Endothelial cell of umbilical vein (primary cell): ENCODE measurements at regions not wholly inside any gene's neighbourhood (a gene's known extent, or its start where the extent isn't known, plus 50 kb on each side); places are given as distances from the start of the nearest gene placed in this dataset.

Experiments used
- BruUV-seq: library from RNA; stranded (reverse); fragments of 400-500 nt; replicated peaks from 2 replicates; lab custom pipeline; 2021; lab: Mats Ljungman, UMichigan
- CTCF ChIA-PET: fragments of 300-600, 350-600 bp; sonication (Branson Sonifier 250); formaldehyde crosslinking; loops from one replicate; lab custom pipeline; 2021; ENCODE audit warnings: antibody characterized with exemption, inconsistent platforms; lab: Charles Lee
- POLR2A ChIA-PET: fragments of 300-600, 350-600 bp; sonication (Branson Sonifier 250); formaldehyde crosslinking; loops from one replicate; lab custom pipeline; 2021; ENCODE audit warnings: antibody characterized with exemption, inconsistent platforms; lab: Charles Lee
- DNase-seq: peaks from one replicate; pipeline ENCODE4 v3.0.0-alpha.2; 2011; ENCODE audit warnings: low read depth, low spot score
- FAIRE-seq: peaks from 2 replicates; lab custom pipeline; 2011; peaks lifted over from hg19 to GRCh38; lab: Jason Lieb, UNC
- H2AFZ ChIP-seq: 2 replicates; pipeline ENCODE4 v1.6.0; 2012; ENCODE audit warnings: low read depth, low read length, control low read depth, inconsistent platforms
- H3K27ac ChIP-seq: 2 replicates; pipeline ENCODE4 v1.5.1; 2011; ENCODE audit warnings: low read depth, mild to moderate bottlenecking, control low read depth, low read length, moderate library complexity; ENCODE audit not compliant: insufficient read depth
- H3K27me3 ChIP-seq, 2 experiments: 2 replicates each; pipeline versions ENCODE4 v1.6.0 to v1.6.1; 2011; ENCODE audit warnings: low read length in 2 of 2, mixed read lengths in 1 of 2; ENCODE audit not compliant: control insufficient read depth in 2 of 2, insufficient read depth in 2 of 2
- H3K36me3 ChIP-seq, 2 experiments: 2 replicates in 1 of 2; 3 replicates in 1 of 2; pipeline ENCODE4 v1.5.1; 2011; ENCODE audit warnings: low read length in 2 of 2, mild to moderate bottlenecking in 1 of 2, moderate library complexity in 1 of 2; ENCODE audit not compliant: control insufficient read depth in 2 of 2, insufficient read depth in 2 of 2; ENCODE audit errors: extremely low read depth in 1 of 2
- H3K4me1 ChIP-seq: 3 replicates; pipeline ENCODE4 v1.5.1; 2011; ENCODE audit warnings: mild to moderate bottlenecking, low read length; ENCODE audit not compliant: control insufficient read depth, insufficient read depth; ENCODE audit errors: extremely low read depth
- H3K4me2 ChIP-seq: 2 replicates; pipeline ENCODE4 v1.6.1; 2011; ENCODE audit warnings: low read length, control low read depth, mixed read lengths; ENCODE audit not compliant: insufficient read depth
- H3K4me3 ChIP-seq, 3 experiments: fragments of 200-600 bp in 1 of 3; sonication (generic), shearing (Covaris generic) in 1 of 3; replicated peaks in 1 of 3; 2 replicates each; pipeline ENCODE4 v1.5.1; 2011 to 2016; ENCODE audit warnings: control low read depth in 3 of 3, low read length in 3 of 3, mild to moderate bottlenecking in 2 of 3, inconsistent platforms in 1 of 3, low read depth in 1 of 3, moderate library complexity in 1 of 3; ENCODE audit not compliant: insufficient read depth in 1 of 3
- H3K79me2 ChIP-seq: 2 replicates; pipeline ENCODE4 v1.6.0; 2012; ENCODE audit warnings: low read length, inconsistent platforms; ENCODE audit not compliant: control insufficient read depth, insufficient read depth
- H3K9ac ChIP-seq: replicated peaks from 2 replicates; pipeline ENCODE3; 2011; ENCODE audit warnings: low read length, control low read depth; ENCODE audit not compliant: insufficient read depth; ENCODE audit errors: extremely low read depth
- H3K9me1 ChIP-seq: replicated peaks from 3 replicates; pipeline ENCODE4 v1.6.0; 2011; ENCODE audit warnings: mild to moderate bottlenecking, low read length; ENCODE audit not compliant: control insufficient read depth, insufficient read depth; ENCODE audit errors: extremely low read depth
- H3K9me3 ChIP-seq: replicated peaks from 2 replicates; pipeline ENCODE4 v1.5.1; 2012; ENCODE audit warnings: low read length, inconsistent platforms; ENCODE audit not compliant: control insufficient read depth, insufficient read depth
- H4K20me1 ChIP-seq: replicated peaks from 2 replicates; pipeline ENCODE3; 2011; ENCODE audit warnings: mild to moderate bottlenecking, low read length; ENCODE audit not compliant: control insufficient read depth, insufficient read depth; ENCODE audit errors: extremely low read depth
- CTCF ChIP-seq, 2 donors: IDR thresholded peaks; 1 replicate in 1 of 2; 2 replicates in 1 of 2; pipeline ENCODE4 v1.5.1; 2011; ENCODE audit warnings: low read length in 2 of 2, mild to moderate bottlenecking in 2 of 2, moderate library complexity in 2 of 2, control low read depth in 1 of 2, inconsistent platforms in 1 of 2, low read depth in 1 of 2; ENCODE audit not compliant: insufficient read depth in 1 of 2; ENCODE audit errors: extremely low read depth in 1 of 2
- EZH2 ChIP-seq: IDR thresholded peaks from 2 replicates; pipeline ENCODE4 v1.6.1; 2012; ENCODE audit warnings: borderline replicate concordance, low read depth, mild to moderate bottlenecking, moderate library complexity, low read length, inconsistent platforms; ENCODE audit not compliant: severe bottlenecking
- FOS ChIP-seq: IDR thresholded peaks from 2 replicates; pipeline ENCODE4 v1.6.1; 2011; ENCODE audit warnings: mild to moderate bottlenecking, low read length, moderate library complexity, borderline replicate concordance; ENCODE audit not compliant: insufficient read depth
- GATA2 ChIP-seq: IDR thresholded peaks from 2 replicates; pipeline ENCODE4 v1.7.0; 2011; ENCODE audit warnings: low read depth, mild to moderate bottlenecking, moderate library complexity, mixed read lengths, low read length; ENCODE audit not compliant: insufficient read length, insufficient read depth
- JUN ChIP-seq: IDR thresholded peaks from 2 replicates; pipeline ENCODE4 v1.6.1; 2011; ENCODE audit warnings: borderline replicate concordance, low read depth; ENCODE audit not compliant: insufficient read length, insufficient read depth
- MYC ChIP-seq: IDR thresholded peaks from one replicate; pipeline ENCODE4 v1.6.1; 2011; ENCODE audit warnings: mild to moderate bottlenecking, low read depth, low read length
- POLR2A ChIP-seq: IDR thresholded peaks from 2 replicates; pipeline ENCODE4 v1.6.1; 2012; ENCODE audit warnings: low read depth, mild to moderate bottlenecking, control low read depth, low read length
- POLR2AphosphoS5 ChIP-seq: IDR thresholded peaks from 2 replicates; pipeline ENCODE4 v1.6.1; 2012; ENCODE audit warnings: low read depth, mild to moderate bottlenecking, control low read depth, low read length, moderate library complexity; ENCODE audit not compliant: insufficient read depth
- dilution Hi-C: fragments of 300-500 bp; cut with MboI; formaldehyde crosslinking; loops from one replicate; pipeline ENCODE4 v1.15.0; 2019; ENCODE audit warnings: low sequenced_read_pairs; ENCODE audit not compliant: extremely low pct_ligation_motif_present
- intact Hi-C: fragments of 100-400 bp; cut with micrococcal nuclease; formaldehyde crosslinking; loops from one replicate; pipeline ENCODE4 v1.10.0; 2022
- TF ChIP-seq, protein P1 (sequence below): IDR thresholded peaks from 2 replicates; pipeline ENCODE4 v1.6.1; 2011; ENCODE audit not compliant: insufficient read depth, insufficient read length

GRCh38 chrX:8306291-8306925 is 135.3 kb upstream of the VCX2 start:
- H3K79me2 ChIP-seq: no peaks in the 10 kb centered on the region
- FAIRE-seq (no peak), DNase-seq (no peak)
- H3K27me3 ChIP-seq: no peaks in the 10 kb centered on the region
- ChIA-PET CTCF (no interaction called here), POLR2A (no interaction called here)
- intact Hi-C loops (no loop called here), dilution Hi-C loops (no loop called here)
- no TSS peak for BruUV-seq
- H3K9ac ChIP-seq: no peak overlapping the region
- H3K4me3 ChIP-seq: no peak overlapping the region
- no peaks in the 10 kb centered on the region for H3K9me3 ChIP-seq
- no peak overlapping the region for H3K4me2 ChIP-seq
- H3K4me1 ChIP-seq: no peaks in the 10 kb centered on the region
- no peaks in the 10 kb centered on the region for H3K9me1 ChIP-seq
- no peak overlapping the region for H3K27ac ChIP-seq
- TF ChIP-seq FOS (no peak), MYC (no peak), POLR2AphosphoS5 (no peak), JUN (no peak), EZH2 (no peak), POLR2A (no peak), GATA2 (no peak), CTCF (IDR thresholded peaks at IDR 0.05; ENCODE audit: extremely low read depth in 1 of 2, insufficient read depth in 1 of 2, low read depth in 1 of 2, low read length in 2 of 2) (no peak)
- TF ChIP-seq, protein P1, sequence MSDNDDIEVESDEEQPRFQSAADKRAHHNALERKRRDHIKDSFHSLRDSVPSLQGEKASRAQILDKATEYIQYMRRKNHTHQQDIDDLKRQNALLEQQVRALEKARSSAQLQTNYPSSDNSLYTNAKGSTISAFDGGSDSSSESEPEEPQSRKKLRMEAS: no peak
- no peaks in the 10 kb centered on the region for H4K20me1 ChIP-seq
- no peaks in the 10 kb centered on the region for H3K36me3 ChIP-seq
- no peak overlapping the region for H2AFZ ChIP-seq
